HUES6 (cell line): ENCODE measurements at regions not wholly inside any gene's neighbourhood (a gene's known extent, or its start where the extent isn't known, plus 50 kb on each side); places are given as distances from the start of the nearest gene placed in this dataset.
A peak's percentile ranks its signal among the peaks of the same experiment; 100 is the strongest.

Experiments
- H3K27ac ChIP-seq: 2 replicates; pipeline ENCODE4 v1.7.0; 2013; ENCODE audit warnings: low read depth, mild to moderate bottlenecking, low read length, inconsistent platforms
- H3K27me3 ChIP-seq: 2 replicates; pipeline ENCODE4 v1.6.1; 2013; ENCODE audit warnings: low read length; ENCODE audit not compliant: control insufficient read depth, insufficient read depth
- H3K36me3 ChIP-seq: 2 replicates; pipeline ENCODE4 v1.6.1; 2013; ENCODE audit warnings: low read length; ENCODE audit not compliant: control insufficient read depth, insufficient read depth
- H3K4me1 ChIP-seq: 2 replicates; pipeline ENCODE4 v1.6.1; 2013; ENCODE audit warnings: low read length; ENCODE audit not compliant: control insufficient read depth, insufficient read depth
- H3K4me3 ChIP-seq: 2 replicates; pipeline ENCODE4 v1.5.1; 2013; ENCODE audit warnings: low read depth, low read length
- H3K9ac ChIP-seq: one replicate; pipeline ENCODE4 v1.6.1; 2013; ENCODE audit warnings: mild to moderate bottlenecking, low read length
- H3K9me3 ChIP-seq: 2 replicates; pipeline ENCODE4 v1.6.1; 2013; ENCODE audit warnings: low read depth, low read length; ENCODE audit not compliant: control insufficient read depth, insufficient read depth

DNA sequence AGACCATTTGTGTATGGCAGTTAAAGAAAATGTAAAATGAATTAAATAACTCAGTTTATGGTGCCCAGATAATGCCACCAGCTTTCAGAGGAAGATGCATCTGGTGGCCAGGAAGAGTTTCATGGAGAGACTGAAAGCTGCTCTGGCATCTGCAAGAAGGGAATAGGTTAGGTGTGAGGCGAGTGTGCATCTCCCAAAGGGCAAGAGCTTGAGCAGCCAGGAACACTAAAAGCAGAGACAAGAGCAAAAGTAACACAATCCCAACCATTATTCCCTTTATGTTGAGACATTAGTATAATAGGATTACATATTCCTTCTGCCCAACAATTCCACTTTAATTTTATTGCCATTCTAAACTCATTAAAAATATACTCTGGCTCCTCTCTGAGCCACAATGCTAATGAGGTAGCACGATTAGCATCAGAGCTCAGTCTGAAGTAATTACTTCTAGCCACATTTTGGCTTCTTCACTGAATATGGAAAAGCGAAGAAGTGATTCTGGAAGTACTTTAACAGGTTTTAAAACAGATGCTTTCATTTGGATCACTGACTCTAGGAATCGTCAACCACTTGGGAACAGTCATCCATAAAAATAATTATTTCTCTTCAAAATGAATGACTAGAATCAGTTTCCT, 309.4 kb upstream of the TMTC1 start:
- Histone ChIP-seq H3K36me3 (no peaks in the 10 kb centered on the region), H3K9me3 (no peaks in the 10 kb centered on the region), H3K27me3 (no peaks in the 10 kb centered on the region)

DNA sequence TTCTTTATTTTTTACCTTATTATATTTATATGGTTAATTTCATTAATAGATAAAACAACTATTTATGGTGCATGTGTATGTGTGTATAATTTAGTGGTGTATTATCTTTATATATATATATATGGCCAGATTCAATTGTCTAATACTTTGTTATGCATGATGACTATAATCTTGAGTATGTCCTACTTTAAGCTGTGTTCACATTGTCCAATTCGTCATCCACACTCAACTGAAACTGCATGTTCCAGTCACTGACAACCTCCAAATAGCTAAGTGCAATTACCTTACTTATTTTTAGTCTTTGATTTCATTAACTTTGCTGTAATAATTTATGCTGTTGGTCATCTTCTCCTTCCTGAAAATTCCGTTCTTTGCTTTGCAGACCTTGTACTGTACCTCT, 306.5 kb upstream of the TMTC1 start:
- Histone ChIP-seq H3K9ac (no peak overlapping the region), H3K4me1 (no peaks in the 10 kb centered on the region), H3K27ac (no peak overlapping the region), H3K9me3 (no peaks in the 10 kb centered on the region), H3K4me3 (no peak overlapping the region), H3K27me3 (no peaks in the 10 kb centered on the region), H3K36me3 (no peaks in the 10 kb centered on the region)

More for the DNA sequence above, 309.4 kb upstream of the TMTC1 start:
- Histone ChIP-seq H3K4me3 (no peak overlapping the region), H3K4me1 (peaks cover 7% of the 10 kb centered on the region; the same call in 1 of the 2 replicates), H3K9ac (no peak overlapping the region), H3K27ac (no peak overlapping the region)

DNA sequence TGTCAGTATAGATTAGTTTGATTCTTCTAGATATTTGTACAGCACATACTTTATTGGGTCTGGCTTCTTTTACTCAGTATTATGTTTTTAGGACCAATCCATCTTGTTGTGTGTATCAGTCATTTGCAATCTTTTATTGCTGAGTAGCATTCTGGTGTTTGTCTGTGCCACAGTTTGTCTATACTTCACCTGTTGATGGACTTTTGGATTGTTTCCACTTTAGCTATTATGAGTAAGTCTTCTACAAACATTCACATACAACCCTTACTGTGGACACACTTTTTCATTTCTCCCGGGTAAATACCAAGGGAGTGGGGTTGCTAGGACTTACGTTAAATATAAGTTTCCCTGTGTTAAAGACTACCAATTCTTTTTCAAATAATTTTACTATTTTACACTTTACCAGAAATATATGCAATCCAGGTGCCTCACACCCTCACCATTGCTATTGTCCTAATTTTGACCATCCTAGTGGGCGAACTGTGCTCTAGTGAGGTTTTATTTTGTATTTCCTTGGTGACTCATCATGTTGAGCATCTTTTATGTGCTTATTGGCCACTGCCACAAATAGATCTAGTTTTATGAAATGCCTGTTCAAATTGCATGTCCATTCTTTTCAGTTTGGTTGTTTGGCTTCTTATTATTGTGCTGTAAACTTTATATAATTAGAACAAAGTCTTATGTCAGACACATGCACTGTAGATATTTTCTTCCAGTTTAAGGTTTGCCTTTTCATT, 304.7 kb upstream of the TMTC1 start:
- Histone ChIP-seq H3K9ac (no peak overlapping the region), H3K27ac (no peak overlapping the region), H3K4me3 (no peak overlapping the region), H3K27me3 (no peaks in the 10 kb centered on the region), H3K36me3 (no peaks in the 10 kb centered on the region), H3K9me3 (no peaks in the 10 kb centered on the region), H3K4me1 (no peaks in the 10 kb centered on the region)

DNA sequence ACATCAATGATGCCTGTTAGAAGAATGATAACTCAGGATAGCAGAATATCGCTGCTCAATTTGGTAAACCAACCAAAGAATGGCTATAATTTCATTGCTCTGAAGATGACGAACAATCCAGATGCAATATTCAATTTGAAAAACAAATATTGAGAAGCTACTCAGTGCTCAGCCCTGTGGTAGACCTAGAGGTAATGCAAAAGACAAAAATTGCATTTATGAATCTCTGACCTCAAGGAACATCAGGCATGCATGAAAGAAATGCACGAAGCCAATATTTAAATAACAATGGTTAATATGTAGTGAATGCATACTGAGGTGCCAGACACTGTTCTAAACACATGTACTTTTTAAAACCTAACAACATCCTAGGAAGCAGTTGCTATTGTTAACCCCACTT, 298.6 kb upstream of the TMTC1 start:
- Histone ChIP-seq H3K4me1 (no peaks in the 10 kb centered on the region), H3K9me3 (no peaks in the 10 kb centered on the region), H3K27ac (no peak overlapping the region), H3K4me3 (no peak overlapping the region), H3K27me3 (no peaks in the 10 kb centered on the region), H3K36me3 (no peaks in the 10 kb centered on the region), H3K9ac (no peak overlapping the region)

DNA sequence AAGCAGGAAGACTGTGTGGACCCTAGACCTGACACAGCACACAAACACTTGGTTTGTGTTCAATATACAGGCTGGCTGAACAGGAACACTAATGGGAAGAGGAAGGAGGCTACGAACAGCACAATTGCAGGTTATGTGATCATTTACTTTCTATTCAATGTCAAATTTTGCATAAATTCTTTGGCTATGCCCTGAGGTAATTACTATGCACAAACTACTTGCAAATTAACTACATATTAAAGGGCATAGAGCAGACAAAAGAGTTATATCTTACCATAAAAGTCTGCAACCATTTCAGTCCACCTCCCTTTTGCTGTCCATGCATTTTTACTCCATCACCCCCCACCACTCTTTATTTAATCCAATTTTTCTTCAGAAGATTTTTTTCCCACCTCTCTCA, 291.2 kb upstream of the TMTC1 start:
- no peaks in the 10 kb centered on the region; the same call in 1 of the 2 replicates for H3K9me3 ChIP-seq
- no peaks in the 10 kb centered on the region; the same call in 1 of the 2 replicates for H3K36me3 ChIP-seq
- no peak overlapping the region for H3K4me3 ChIP-seq
- no peak overlapping the region for H3K9ac ChIP-seq
- no peaks in the 10 kb centered on the region for H3K27me3 ChIP-seq
- H3K4me1 ChIP-seq = no peaks in the 10 kb centered on the region
- H3K27ac ChIP-seq = no peak overlapping the region

DNA sequence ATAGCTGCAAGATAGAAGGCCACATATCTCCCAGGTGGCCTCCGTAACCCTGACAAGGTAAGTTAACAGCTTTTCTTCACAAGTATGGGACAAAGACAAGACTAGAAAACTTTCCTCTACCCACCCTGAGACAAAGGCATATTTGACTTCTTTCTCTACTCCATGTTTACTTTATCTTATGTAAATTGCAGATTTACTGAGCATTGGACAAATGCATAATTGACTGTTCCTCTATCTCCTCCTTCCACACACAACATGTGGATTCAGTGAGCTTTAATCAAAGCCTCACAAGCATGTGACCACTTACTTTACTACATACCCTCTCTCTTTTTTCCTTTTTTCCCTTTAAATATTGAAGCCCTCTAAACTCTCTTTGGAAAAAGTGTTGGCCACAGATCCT, 289.1 kb upstream of the TMTC1 start:
- no peak overlapping the region for H3K27ac ChIP-seq

DNA sequence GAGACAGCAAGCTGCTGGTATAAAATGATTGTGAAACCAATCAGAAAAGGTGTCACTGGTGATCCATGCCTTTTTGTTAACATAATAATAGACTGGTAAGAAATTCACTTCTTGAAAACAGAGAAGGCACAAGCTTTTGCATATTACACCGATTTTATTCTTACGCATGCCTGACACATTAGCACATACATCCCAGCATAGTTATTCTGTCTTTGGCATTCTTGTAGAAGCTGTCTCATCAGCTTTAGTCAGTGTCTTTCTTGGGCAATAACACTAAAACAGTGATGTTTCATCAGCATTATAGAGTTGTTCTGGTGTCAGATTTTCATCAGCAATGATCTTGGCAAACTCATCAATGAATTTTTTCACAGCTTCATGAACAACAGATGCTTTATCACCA, 283.4 kb upstream of the TMTC1 start:
- H3K4me1 ChIP-seq = peaks cover 4% of the 10 kb centered on the region; the same call in 1 of the 2 replicates
- H3K9ac ChIP-seq = no peak overlapping the region
- H3K4me3 ChIP-seq = no peak overlapping the region
- no peak overlapping the region for H3K27ac ChIP-seq
- H3K9me3 ChIP-seq = peaks cover 11% of the 10 kb centered on the region
- no peaks in the 10 kb centered on the region; the same call in 1 of the 2 replicates for H3K36me3 ChIP-seq
- H3K27me3 ChIP-seq = no peaks in the 10 kb centered on the region

More for the DNA sequence above, 289.1 kb upstream of the TMTC1 start:
- H3K9ac ChIP-seq = no peak overlapping the region
- no peaks in the 10 kb centered on the region; the same call in 1 of the 2 replicates for H3K36me3 ChIP-seq
- H3K9me3 ChIP-seq = peaks cover 3% of the 10 kb centered on the region; the same call in 1 of the 2 replicates
- H3K4me1 ChIP-seq = no peaks in the 10 kb centered on the region
- no peak overlapping the region for H3K4me3 ChIP-seq
- no peaks in the 10 kb centered on the region for H3K27me3 ChIP-seq

DNA sequence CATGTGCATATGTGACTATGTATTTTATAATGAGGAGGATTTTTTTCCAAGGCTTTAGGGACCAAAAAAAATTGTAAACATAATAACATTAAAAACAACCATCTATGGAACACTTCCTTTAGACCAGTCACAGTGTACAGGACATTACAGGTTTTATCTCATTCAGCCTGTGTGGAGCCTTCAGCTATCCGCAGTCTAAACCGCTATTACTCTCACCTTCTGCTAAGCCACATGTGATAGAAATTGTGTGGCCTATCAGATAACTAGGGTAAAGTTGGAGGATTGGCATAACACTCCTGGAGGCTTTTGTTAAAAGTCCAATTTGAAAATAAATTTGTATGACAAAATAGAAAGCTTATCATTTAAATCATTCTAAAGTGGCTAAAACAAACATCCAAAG, 281.2 kb upstream of the TMTC1 start:
- H3K4me1 ChIP-seq = peaks cover 4% of the 10 kb centered on the region; the same call in 1 of the 2 replicates
- H3K27me3 ChIP-seq = no peaks in the 10 kb centered on the region
- no peak overlapping the region for H3K27ac ChIP-seq
- H3K36me3 ChIP-seq = no peaks in the 10 kb centered on the region; the same call in 1 of the 2 replicates
- H3K4me3 ChIP-seq = no peak overlapping the region
- peaks cover 11% of the 10 kb centered on the region for H3K9me3 ChIP-seq
- H3K9ac ChIP-seq = no peak overlapping the region

DNA sequence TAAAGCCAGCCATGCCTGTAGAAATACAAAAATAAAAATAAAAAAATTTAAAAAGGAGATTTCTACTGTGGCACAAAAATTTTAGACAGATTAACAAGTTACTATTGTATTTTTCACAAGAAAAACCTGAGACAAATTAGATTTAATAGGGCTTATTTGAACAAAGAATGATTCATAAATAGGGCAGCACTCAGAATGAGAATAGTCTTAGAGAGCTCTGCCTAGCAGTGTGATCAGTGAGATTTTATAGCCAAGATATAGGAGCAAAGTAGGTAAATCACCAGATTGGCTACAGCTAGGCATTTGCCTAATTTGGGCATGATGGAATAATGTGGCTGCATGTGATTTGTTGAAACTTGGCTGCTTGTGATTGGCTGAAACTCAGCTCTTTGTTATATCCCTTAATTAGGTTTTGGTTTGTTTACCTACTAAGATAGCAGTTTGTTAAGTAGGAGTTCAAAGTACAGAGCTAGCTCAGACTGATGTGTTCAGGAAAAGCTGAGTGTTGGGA, 279.7 kb upstream of the TMTC1 start:
- H3K4me3 ChIP-seq = peak overlapping the region; percentile 1; the same call in 1 of the 2 replicates
- H3K27ac ChIP-seq = no peak overlapping the region; the same call in 1 of the 2 replicates
- peaks cover 11% of the 10 kb centered on the region for H3K9me3 ChIP-seq
- H3K9ac ChIP-seq = no peak overlapping the region
- peaks cover 4% of the 10 kb centered on the region; the same call in 1 of the 2 replicates for H3K4me1 ChIP-seq
- H3K36me3 ChIP-seq = no peaks in the 10 kb centered on the region; the same call in 1 of the 2 replicates
- H3K27me3 ChIP-seq = no peaks in the 10 kb centered on the region

DNA sequence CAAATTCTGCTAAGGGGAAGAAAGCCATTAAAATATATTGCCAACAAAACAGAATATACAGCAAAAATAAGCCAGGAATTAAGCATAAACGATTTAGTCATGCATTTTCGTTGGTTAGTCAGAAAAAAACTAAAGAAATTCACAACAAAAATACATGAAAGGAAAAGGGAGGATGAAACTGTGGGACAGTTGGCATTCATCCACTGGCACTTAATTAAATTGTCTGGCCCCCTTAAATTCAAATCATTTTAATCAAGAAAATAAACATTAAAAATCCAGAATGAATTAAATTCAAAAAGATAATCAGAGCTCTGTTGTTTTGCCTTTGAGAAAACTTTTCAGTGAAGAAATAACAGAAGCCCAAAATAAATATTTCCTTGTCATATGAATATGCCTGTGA, 264.6 kb upstream of the TMTC1 start:
- Histone ChIP-seq H3K9me3 (no peaks in the 10 kb centered on the region), H3K4me1 (peaks cover 8% of the 10 kb centered on the region), H3K36me3 (no peaks in the 10 kb centered on the region), H3K4me3 (no peak overlapping the region), H3K27me3 (no peaks in the 10 kb centered on the region), H3K9ac (no peak overlapping the region), H3K27ac (no peak overlapping the region)
